HG03432 (cell line): ENCODE measurements at regions not wholly inside any gene's neighbourhood (a gene's known extent, or its start where the extent isn't known, plus 50 kb on each side); places are given as distances from the start of the nearest gene placed in this dataset.

ENCODE experiments used
- ATAC-seq: cut with Tn5 transposase; IDR thresholded peaks from one replicate; pipeline ENCODE4 v1.9.1; 2021; ENCODE audit warnings: mild to moderate bottlenecking, moderate library complexity; ENCODE audit not compliant: unreplicated experiment

- no peak for ATAC-seq
Observed at GRCh38 chr6:133630651-133631050, 258.3 kb upstream of the TCF21 start.

- ATAC-seq: no peak
Observed at GRCh38 chr6:133631421-133631820, 257.5 kb upstream of the TCF21 start.

- ATAC-seq: no peak
Observed at GRCh38 chr6:133632206-133632605, 256.7 kb upstream of the TCF21 start.

GRCh38 chr6:133632906-133633305, 256.0 kb upstream of the TCF21 start:
- ATAC-seq: no peak

- no peak for ATAC-seq
Observed at GRCh38 chr6:133634474-133634873, 254.4 kb upstream of the TCF21 start.

- ATAC-seq: no peak
Observed at GRCh38 chr6:133635447-133635846, 253.5 kb upstream of the TCF21 start.

GRCh38 chr6:133637436-133637835, 251.5 kb upstream of the TCF21 start:
- no peak for ATAC-seq

GRCh38 chr6:133637874-133638273, 251.0 kb upstream of the TCF21 start:
- ATAC-seq: no peak

GRCh38 chr6:133641104-133641503, 247.8 kb upstream of the TCF21 start:
- ATAC-seq: no peak

GRCh38 chr6:133644548-133644891, 244.4 kb upstream of the TCF21 start:
- ATAC-seq: no peak

GRCh38 chr6:133644892-133645619, 243.9 kb upstream of the TCF21 start:
- no peak for ATAC-seq

GRCh38 chr6:133645966-133646740, 242.8 kb upstream of the TCF21 start:
- ATAC-seq: no peak

- no peak for ATAC-seq
Observed at GRCh38 chr6:133648581-133648980, 240.3 kb upstream of the TCF21 start.

GRCh38 chr6:133671376-133671775, 217.5 kb upstream of the TCF21 start:
- no peak for ATAC-seq

- no peak for ATAC-seq
Observed at GRCh38 chr6:133673056-133673455, 215.9 kb upstream of the TCF21 start.

GRCh38 chr6:133674661-133675060, 214.3 kb upstream of the TCF21 start:
- no peak for ATAC-seq

- ATAC-seq: no peak
Observed at GRCh38 chr6:133680994-133681393, 207.9 kb upstream of the TCF21 start.

GRCh38 chr6:133681891-133682290, 207.0 kb upstream of the TCF21 start:
- no peak for ATAC-seq

- no peak for ATAC-seq
Observed at GRCh38 chr6:133682506-133683307, 206.2 kb upstream of the TCF21 start.

- ATAC-seq: no peak
Observed at GRCh38 chr6:133683308-133683580, 205.7 kb upstream of the TCF21 start.

GRCh38 chr6:133683606-133684005, 205.3 kb upstream of the TCF21 start:
- no peak for ATAC-seq
